H1 (cell line): ENCODE measurements at regions not wholly inside any gene's neighbourhood (a gene's known extent, or its start where the extent isn't known, plus 50 kb on each side); places are given as distances from the start of the nearest gene placed in this dataset.

ENCODE experiments used
- CTCF ChIA-PET: fragments of 300-600 bp; sonication (Branson Sonifier 250); formaldehyde crosslinking; loops from one replicate; lab custom pipeline; 2021; ENCODE audit not compliant: partially characterized antibody; lab: Charles Lee
- POLR2A ChIA-PET: fragments of 300-600 bp; sonication (Branson Sonifier 250); formaldehyde crosslinking; loops from one replicate; lab custom pipeline; 2021; ENCODE audit warnings: inconsistent platforms; ENCODE audit not compliant: partially characterized antibody; lab: Charles Lee
- DNase-seq, 2 experiments: peaks; one replicate each; pipeline versions ENCODE4 v3.0.0 to v3.0.0-alpha.2; 2010 to 2022; ENCODE audit warnings: low spot score in 2 of 2, low read depth in 1 of 2, mixed read lengths in 1 of 2
- FAIRE-seq: peaks from 2 replicates; lab custom pipeline; 2011; peaks lifted over from hg19 to GRCh38; lab: Jason Lieb, UNC
- H2AFZ ChIP-seq: 2 replicates; pipeline ENCODE4 v1.8.1; 2012; ENCODE audit warnings: low read length, inconsistent platforms
- H2AK5ac ChIP-seq: 2 replicates; pipeline ENCODE4 v1.6.1; 2013; ENCODE audit warnings: low read depth, low read length
- H2BK120ac ChIP-seq: replicated peaks from 2 replicates; pipeline ENCODE3; 2013; ENCODE audit warnings: low read depth, low read length, inconsistent platforms
- H2BK12ac ChIP-seq: 2 replicates; pipeline ENCODE4 v1.6.1; 2013; ENCODE audit warnings: low read depth, low read length
- H2BK15ac ChIP-seq: 2 replicates; pipeline ENCODE4 v1.6.1; 2013; ENCODE audit warnings: low read length
- H2BK20ac ChIP-seq: 2 replicates; pipeline ENCODE4 v1.6.1; 2013; ENCODE audit warnings: low read length
- H2BK5ac ChIP-seq: 2 replicates; pipeline ENCODE4 v1.6.1; 2013; ENCODE audit warnings: low read depth, low read length
- H3K14ac ChIP-seq: 2 replicates; pipeline ENCODE4 v1.6.1; 2013; ENCODE audit warnings: inconsistent platforms; ENCODE audit not compliant: insufficient read length
- H3K18ac ChIP-seq: 2 replicates; pipeline ENCODE4 v1.6.1; 2013; ENCODE audit warnings: low read length; ENCODE audit errors: extremely low read depth
- H3K23ac ChIP-seq: 2 replicates; pipeline ENCODE4 v1.6.1; 2013; ENCODE audit warnings: inconsistent platforms; ENCODE audit not compliant: insufficient read length
- H3K23me2 ChIP-seq: 2 replicates; pipeline ENCODE4 v1.6.1; 2013; ENCODE audit warnings: low read depth, low read length
- H3K27ac ChIP-seq: 2 replicates; pipeline ENCODE4 v1.6.1; 2011; ENCODE audit warnings: low read depth, low read length, inconsistent platforms
- H3K27me3 ChIP-seq, 4 experiments: replicated peaks in 1 of 4; 1 replicate in 1 of 4; 2 replicates in 3 of 4; pipeline versions ENCODE4 v1.6.1 to v1.8.1; 2011 to 2013; ENCODE audit warnings: low read length in 3 of 4, mild to moderate bottlenecking in 3 of 4, inconsistent platforms in 2 of 4, mixed read lengths in 2 of 4, moderate library complexity in 1 of 4; ENCODE audit not compliant: control insufficient read depth in 3 of 4, insufficient read depth in 3 of 4; ENCODE audit errors: extremely low read depth in 1 of 4
- H3K36me3 ChIP-seq, 4 experiments: 2 replicates each; pipeline versions ENCODE4 v1.6.1 to v1.8.1; 2011 to 2013; ENCODE audit warnings: mild to moderate bottlenecking in 4 of 4, low read length in 3 of 4, moderate library complexity in 2 of 4, control low read depth in 1 of 4, inconsistent platforms in 1 of 4; ENCODE audit not compliant: insufficient read depth in 4 of 4, control insufficient read depth in 2 of 4
- H3K4ac ChIP-seq: replicated peaks from 2 replicates; pipeline ENCODE3; 2013; ENCODE audit warnings: low read length, low read depth, mixed read lengths, inconsistent platforms; ENCODE audit not compliant: insufficient read length
- H3K4me1 ChIP-seq, 4 experiments: replicated peaks in 1 of 4; 1 replicate in 1 of 4; 2 replicates in 3 of 4; pipeline versions ENCODE4 v1.6.1 to v1.8.1; 2011 to 2013; ENCODE audit warnings: low read length in 3 of 4, inconsistent platforms in 2 of 4, mixed read lengths in 1 of 4; ENCODE audit not compliant: insufficient read depth in 4 of 4, control insufficient read depth in 3 of 4
- H3K4me2 ChIP-seq, 2 experiments: 2 replicates each; pipeline versions ENCODE4 v1.6.1 to v1.8.1; 2011 to 2013; ENCODE audit warnings: low read depth in 2 of 2, low read length in 2 of 2, control low read depth in 1 of 2, inconsistent platforms in 1 of 2, mild to moderate bottlenecking in 1 of 2; ENCODE audit not compliant: insufficient read depth in 1 of 2
- H3K4me3 ChIP-seq, 4 experiments: fragments of 200-600, 300-600 bp in 1 of 4; sonication (generic), shearing (Covaris generic), sonication (Bioruptor Twin) in 1 of 4; 2 replicates each; pipeline versions ENCODE4 v1.5.1 to v1.8.1; 2011 to 2016; ENCODE audit warnings: low read length in 4 of 4, low read depth in 3 of 4, control low read depth in 2 of 4, inconsistent platforms in 2 of 4, mild to moderate bottlenecking in 2 of 4, mixed read lengths in 1 of 4, moderate library complexity in 1 of 4; ENCODE audit not compliant: insufficient read depth in 2 of 4; ENCODE audit errors: extremely low read depth in 1 of 4
- H3K56ac ChIP-seq: replicated peaks from 2 replicates; pipeline ENCODE3; 2013; ENCODE audit warnings: low read depth, mild to moderate bottlenecking, mixed read lengths, low read length, inconsistent platforms; ENCODE audit not compliant: insufficient read length
- H3K79me1 ChIP-seq: 2 replicates; pipeline ENCODE4 v1.6.1; 2013; ENCODE audit warnings: low read depth, low read length, control low read depth
- H3K79me2 ChIP-seq, 2 experiments: 2 replicates each; pipeline versions ENCODE4 v1.6.1 to v1.8.1; 2012 to 2013; ENCODE audit warnings: low read length in 2 of 2, mild to moderate bottlenecking in 2 of 2, inconsistent platforms in 1 of 2; ENCODE audit not compliant: insufficient read depth in 2 of 2, control insufficient read depth in 1 of 2
- H3K9ac ChIP-seq, 4 experiments: replicated peaks in 1 of 4; 1 replicate in 1 of 4; 2 replicates in 3 of 4; pipeline versions ENCODE4 v1.6.1 to v1.8.1; 2011 to 2013; ENCODE audit warnings: low read depth in 3 of 4, low read length in 3 of 4, control low read depth in 2 of 4, mild to moderate bottlenecking in 2 of 4, moderate library complexity in 2 of 4, inconsistent platforms in 1 of 4; ENCODE audit errors: extremely low read depth in 1 of 4
- H3K9me3 ChIP-seq, 2 experiments: 2 replicates each; pipeline versions ENCODE4 v1.6.1 to v1.8.1; 2012 to 2013; ENCODE audit warnings: mild to moderate bottlenecking in 2 of 2, moderate library complexity in 2 of 2, control low read depth in 1 of 2, inconsistent platforms in 1 of 2, low read depth in 1 of 2, low read length in 1 of 2, mixed read lengths in 1 of 2; ENCODE audit not compliant: insufficient read depth in 2 of 2
- H4K20me1 ChIP-seq, 2 experiments: replicated peaks in 1 of 2; 2 replicates each; pipeline versions ENCODE3 to v1.8.1; 2011 to 2013; ENCODE audit warnings: inconsistent platforms in 2 of 2, low read length in 2 of 2, mild to moderate bottlenecking in 1 of 2; ENCODE audit not compliant: insufficient read depth in 2 of 2, control insufficient read depth in 1 of 2
- H4K5ac ChIP-seq: 2 replicates; pipeline ENCODE4 v1.6.1; 2013; ENCODE audit warnings: low read length, low read depth, mixed read lengths, inconsistent platforms; ENCODE audit not compliant: insufficient read length
- H4K8ac ChIP-seq: 2 replicates; pipeline ENCODE4 v1.8.0; 2013; ENCODE audit warnings: mild to moderate bottlenecking, moderate library complexity, low read length, inconsistent platforms; ENCODE audit not compliant: insufficient read depth; ENCODE audit errors: extremely low read depth
- H4K91ac ChIP-seq: replicated peaks from 2 replicates; pipeline ENCODE3; 2013; ENCODE audit warnings: low read length, mixed read lengths, inconsistent platforms; ENCODE audit not compliant: insufficient read length
- SIRT6 ChIP-seq: IDR thresholded peaks from one replicate; pipeline ENCODE4 v1.7.1; 2012; ENCODE audit warnings: low read length, inconsistent platforms
- WGBS, 2 experiments: shearing (Covaris generic) in 1 of 2; methylation state at CpG; one replicate each; pipeline versions ENCODE4 v1.1.6 to v1.1.7; 2013 to 2015; ENCODE audit warnings: low lambda C conversion rate in 2 of 2, mixed read lengths in 2 of 2, inconsistent platforms in 1 of 2, low coverage in 1 of 2, missing lambda C conversion rate in 1 of 2; ENCODE audit not compliant: insufficient replicate concordance in 2 of 2, insufficient coverage in 1 of 2, insufficient read length in 1 of 2; ENCODE audit errors: extremely low coverage in 1 of 2, missing lambda C conversion rate in 1 of 2; 5-methylcytosine and 5-hydroxymethylcytosine counted together

GRCh38 chr4:152267811-152268210 lies 268.1 kb downstream of the FBXW7 start:
- Histone ChIP-seq H3K23ac (no peak overlapping the region), H4K20me1 (no peaks in the 10 kb centered on the region), H3K27ac (no peak overlapping the region), H2BK20ac (no peak overlapping the region), H2BK15ac (no peak overlapping the region), H3K4me1 (no peaks in the 10 kb centered on the region), H3K79me1 (no peaks in the 10 kb centered on the region), H4K91ac (no peak overlapping the region), H3K14ac (no peak overlapping the region), H3K4me2 (no peak overlapping the region), H2BK12ac (no peak overlapping the region), H4K5ac (no peak overlapping the region), H2AK5ac (no peak overlapping the region), H3K56ac (no peak overlapping the region), H3K9ac (no peak overlapping the region), H3K79me2 (no peaks in the 10 kb centered on the region), H3K9me3 (no peaks in the 10 kb centered on the region), H2BK5ac (no peak overlapping the region), H3K4ac (no peak overlapping the region), H3K18ac (no peak overlapping the region), H3K36me3 (no peaks in the 10 kb centered on the region), H2BK120ac (no peak overlapping the region), H2AFZ (no peak overlapping the region), H4K8ac (no peak overlapping the region), H3K4me3 (no peak overlapping the region), H3K23me2 (no peaks in the 10 kb centered on the region), H3K27me3 (no peaks in the 10 kb centered on the region; a peak in 1 of 7 replicates)
- ChIA-PET POLR2A (no interaction called here), CTCF (interaction anchor here (1.2 kb wide), 1 partner anchor 59 kb away, joined by 3 read pairs; no protein-coding TSS in a partner anchor)
- no peak for DNase-seq
- TF ChIP-seq SIRT6, result no peak
- WGBS, 2 experiments, result 88% methylated on average over 3 of the region's 3 CpGs; no CpG with 5 or more reads in 1 of the 2 experiments
- FAIRE-seq, result no peak
